Mesenchymal stem cell (in vitro differentiated cells and primary cell): ENCODE measurements at regions not wholly inside any gene's neighbourhood (a gene's known extent, or its start where the extent isn't known, plus 50 kb on each side); places are given as distances from the start of the nearest gene placed in this dataset.

Source experiments
- DNase-seq: peaks from one replicate; pipeline ENCODE4 v3.0.0-alpha.2; 2013
- H2AFZ ChIP-seq: one replicate; pipeline ENCODE4 v1.6.1; 2013; ENCODE audit warnings: low read depth, mild to moderate bottlenecking, control low read depth, inconsistent platforms, low read length, moderate library complexity
- H2AK5ac ChIP-seq: 2 replicates; pipeline ENCODE4 v1.6.1; 2013; ENCODE audit warnings: low read length, moderate library complexity, mild to moderate bottlenecking, inconsistent platforms; ENCODE audit not compliant: severe bottlenecking
- H2BK120ac ChIP-seq: one replicate; pipeline ENCODE4 v1.6.1; 2013; ENCODE audit warnings: low read depth, mild to moderate bottlenecking, inconsistent platforms, low read length, moderate library complexity
- H2BK12ac ChIP-seq, 2 experiments: one replicate each; pipeline ENCODE4 v1.6.1; 2013; ENCODE audit warnings: inconsistent platforms in 2 of 2, low read length in 2 of 2, mild to moderate bottlenecking in 2 of 2, moderate library complexity in 2 of 2, control low read depth in 1 of 2
- H2BK15ac ChIP-seq: one replicate; pipeline ENCODE4 v1.6.1; 2013; ENCODE audit warnings: mild to moderate bottlenecking, low read depth, inconsistent platforms; ENCODE audit not compliant: poor library complexity, severe bottlenecking
- H2BK5ac ChIP-seq: 2 replicates; pipeline ENCODE4 v1.6.1; 2013; ENCODE audit warnings: low read depth, mild to moderate bottlenecking, low read length, control low read depth, inconsistent platforms; ENCODE audit not compliant: poor library complexity, severe bottlenecking
- H3K14ac ChIP-seq, 2 experiments: one replicate each; pipeline ENCODE4 v1.6.1; 2013; ENCODE audit warnings: inconsistent platforms in 2 of 2, low read length in 2 of 2, control low read depth in 1 of 2, mild to moderate bottlenecking in 1 of 2, moderate library complexity in 1 of 2
- H3K18ac ChIP-seq, 2 experiments: one replicate each; pipeline ENCODE4 v1.6.1; 2013; ENCODE audit warnings: inconsistent platforms in 2 of 2, low read length in 2 of 2, control low read depth in 1 of 2, low read depth in 1 of 2, mild to moderate bottlenecking in 1 of 2
- H3K23ac ChIP-seq, 2 experiments: one replicate each; pipeline ENCODE4 v1.6.1; 2013; ENCODE audit warnings: inconsistent platforms in 2 of 2, low read length in 2 of 2, mild to moderate bottlenecking in 2 of 2, moderate library complexity in 2 of 2, control low read depth in 1 of 2
- H3K27ac ChIP-seq: 2 replicates; pipeline ENCODE4 v1.5.1; 2013; ENCODE audit warnings: mild to moderate bottlenecking, moderate library complexity, low read length, control low read depth, inconsistent platforms; ENCODE audit not compliant: poor library complexity, severe bottlenecking
- H3K27me3 ChIP-seq, 2 experiments: 2 replicates each; pipeline versions ENCODE4 v1.6.1 to v1.7.0; 2013; ENCODE audit warnings: low read length in 2 of 2, mild to moderate bottlenecking in 2 of 2, moderate library complexity in 2 of 2, control low read depth in 1 of 2, inconsistent platforms in 1 of 2; ENCODE audit not compliant: control insufficient read depth in 1 of 2, insufficient read depth in 1 of 2
- H3K36me3 ChIP-seq, 2 experiments: 2 replicates each; pipeline versions ENCODE4 v1.6.1 to v1.7.0; 2013; ENCODE audit warnings: low read length in 2 of 2, control low read depth in 1 of 2, inconsistent platforms in 1 of 2, low read depth in 1 of 2, mild to moderate bottlenecking in 1 of 2; ENCODE audit not compliant: insufficient read depth in 2 of 2, control insufficient read depth in 1 of 2
- H3K4ac ChIP-seq, 2 experiments: one replicate each; pipeline ENCODE4 v1.6.1; 2013; ENCODE audit warnings: inconsistent platforms in 2 of 2, low read length in 2 of 2, mild to moderate bottlenecking in 2 of 2, moderate library complexity in 2 of 2, control low read depth in 1 of 2, low read depth in 1 of 2
- H3K4me1 ChIP-seq: 2 replicates; pipeline ENCODE4 v1.6.1; 2013; ENCODE audit warnings: low read depth, low read length, control low read depth; ENCODE audit not compliant: control insufficient read depth, insufficient read depth
- H3K4me2 ChIP-seq: 2 replicates; pipeline ENCODE4 v1.6.1; 2013; ENCODE audit warnings: low read length, mild to moderate bottlenecking, inconsistent platforms; ENCODE audit not compliant: poor library complexity, severe bottlenecking
- H3K4me3 ChIP-seq, 2 experiments: 2 replicates each; pipeline versions ENCODE4 v1.5.1 to v1.7.0; 2013; ENCODE audit warnings: low read length in 2 of 2, mild to moderate bottlenecking in 2 of 2, control low read depth in 1 of 2, low read depth in 1 of 2; ENCODE audit not compliant: insufficient read depth in 1 of 2
- H3K79me1 ChIP-seq: replicated peaks from 2 replicates; pipeline ENCODE4 v1.6.1; 2013; ENCODE audit warnings: mild to moderate bottlenecking, control low read depth, low read length, inconsistent platforms; ENCODE audit not compliant: poor library complexity, severe bottlenecking
- H3K9ac ChIP-seq: 2 replicates; pipeline ENCODE4 v1.7.0; 2013; ENCODE audit warnings: mild to moderate bottlenecking, low read length, moderate library complexity
- H3K9me3 ChIP-seq: 2 replicates; pipeline ENCODE4 v1.7.0; 2013; ENCODE audit warnings: mild to moderate bottlenecking, low read length; ENCODE audit not compliant: control insufficient read depth
- H4K8ac ChIP-seq: one replicate; pipeline ENCODE4 v1.6.1; 2013; ENCODE audit warnings: inconsistent platforms, mild to moderate bottlenecking, low read length, moderate library complexity
- H4K91ac ChIP-seq: one replicate; pipeline ENCODE4 v1.6.1; 2013; ENCODE audit warnings: mild to moderate bottlenecking, low read length, inconsistent platforms
- WGBS: methylation state at CpG from one replicate; pipeline ENCODE4 v1.1.7; 2013; ENCODE audit warnings: mixed read lengths; 5-methylcytosine and 5-hydroxymethylcytosine counted together

DNA sequence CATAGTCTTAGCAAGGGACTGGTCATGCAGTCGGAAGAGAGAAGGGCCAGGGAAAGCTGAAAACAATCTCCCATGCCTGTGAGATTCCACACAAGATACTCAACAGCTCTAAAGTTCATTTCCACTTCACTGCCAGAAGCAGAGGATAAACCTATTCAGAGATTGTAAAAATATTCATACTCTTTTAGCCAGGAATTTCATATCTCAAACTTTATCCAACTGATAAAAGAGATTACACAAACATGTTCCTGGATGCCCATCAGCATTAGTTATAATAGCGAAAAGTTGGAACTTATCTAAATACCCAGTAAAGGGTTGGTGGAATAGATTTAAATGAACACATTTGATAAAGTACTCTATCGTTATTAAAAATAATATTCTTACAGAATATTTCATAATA, 75.2 kb upstream of the ARHGEF3 start:
- H3K14ac ChIP-seq: no peak overlapping the region
- no peak overlapping the region for H3K27ac ChIP-seq
- no peak overlapping the region for H3K4ac ChIP-seq
- H3K27me3 ChIP-seq: no peaks in the 10 kb centered on the region
- H3K18ac ChIP-seq: no peak overlapping the region
- H3K9ac ChIP-seq: no peak overlapping the region
- no peak overlapping the region for H2BK5ac ChIP-seq
- peaks cover 0 to 11% of the 10 kb centered on the region in 2 experiments for H3K36me3 ChIP-seq
- no CpG with 5 or more reads among the region's 3 CpGs for WGBS
- no peak for DNase-seq
- H2BK120ac ChIP-seq: no peak overlapping the region
- H2BK15ac ChIP-seq: no peak overlapping the region
- no peak overlapping the region for H2AK5ac ChIP-seq
- H3K4me2 ChIP-seq: no peak overlapping the region
- no peaks in the 10 kb centered on the region for H3K4me1 ChIP-seq
- no peaks in the 10 kb centered on the region for H3K79me1 ChIP-seq
- no peak overlapping the region for H2BK12ac ChIP-seq
- H3K4me3 ChIP-seq: no peak overlapping the region
- H4K8ac ChIP-seq: no peak overlapping the region
- H3K9me3 ChIP-seq: no peaks in the 10 kb centered on the region
- no peak overlapping the region for H4K91ac ChIP-seq
- no peak overlapping the region for H3K23ac ChIP-seq
- H2AFZ ChIP-seq: no peak overlapping the region

GRCh38 chr3:56874269-56874668, 72.5 kb upstream of the ARHGEF3 start:
- Histone ChIP-seq H2AK5ac (no peak overlapping the region), H3K4me3 (no peak overlapping the region), H2BK12ac (no peak overlapping the region), H3K36me3 (no peaks in the 10 kb centered on the region), H3K27me3 (no peaks in the 10 kb centered on the region), H3K18ac (no peak overlapping the region), H3K14ac (no peak overlapping the region), H3K79me1 (no peaks in the 10 kb centered on the region), H3K4me2 (no peak overlapping the region), H3K9ac (no peak overlapping the region), H4K8ac (no peak overlapping the region), H2BK15ac (no peak overlapping the region), H2AFZ (no peak overlapping the region), H3K27ac (no peak overlapping the region), H2BK120ac (no peak overlapping the region), H3K4ac (no peak overlapping the region), H2BK5ac (no peak overlapping the region), H3K4me1 (no peaks in the 10 kb centered on the region), H3K23ac (no peak overlapping the region), H3K9me3 (no peaks in the 10 kb centered on the region), H4K91ac (no peak overlapping the region)
- 70% methylated on average over 4 of the region's 4 CpGs for WGBS
- peak; percentile 5 for DNase-seq

- H4K91ac ChIP-seq: no peak overlapping the region
- no peak overlapping the region for H4K8ac ChIP-seq
- no peak overlapping the region for H3K27ac ChIP-seq
- H2BK12ac ChIP-seq: no peak overlapping the region
- H3K9ac ChIP-seq: no peak overlapping the region
- H3K18ac ChIP-seq: no peak overlapping the region
- H3K4me3 ChIP-seq: no peak overlapping the region
- peak; percentile 68 for DNase-seq
- no peak overlapping the region for H2BK5ac ChIP-seq
- no peak overlapping the region for H3K23ac ChIP-seq
- no peaks in the 10 kb centered on the region for H3K27me3 ChIP-seq
- no peak overlapping the region for H2AK5ac ChIP-seq
- no peak overlapping the region for H2BK15ac ChIP-seq
- no peak overlapping the region for H3K4me2 ChIP-seq
- no peaks in the 10 kb centered on the region for H3K36me3 ChIP-seq
- no peak overlapping the region for H2AFZ ChIP-seq
- no peaks in the 10 kb centered on the region for H3K79me1 ChIP-seq
- WGBS: no CpG with 5 or more reads among the region's 1 CpG
- no peak overlapping the region for H3K14ac ChIP-seq
- H3K4ac ChIP-seq: no peak overlapping the region
- no peaks in the 10 kb centered on the region for H3K4me1 ChIP-seq
- H2BK120ac ChIP-seq: no peak overlapping the region
- no peaks in the 10 kb centered on the region for H3K9me3 ChIP-seq
Observed at GRCh38 chr3:56870436-56870835, 68.7 kb upstream of the ARHGEF3 start.

DNA sequence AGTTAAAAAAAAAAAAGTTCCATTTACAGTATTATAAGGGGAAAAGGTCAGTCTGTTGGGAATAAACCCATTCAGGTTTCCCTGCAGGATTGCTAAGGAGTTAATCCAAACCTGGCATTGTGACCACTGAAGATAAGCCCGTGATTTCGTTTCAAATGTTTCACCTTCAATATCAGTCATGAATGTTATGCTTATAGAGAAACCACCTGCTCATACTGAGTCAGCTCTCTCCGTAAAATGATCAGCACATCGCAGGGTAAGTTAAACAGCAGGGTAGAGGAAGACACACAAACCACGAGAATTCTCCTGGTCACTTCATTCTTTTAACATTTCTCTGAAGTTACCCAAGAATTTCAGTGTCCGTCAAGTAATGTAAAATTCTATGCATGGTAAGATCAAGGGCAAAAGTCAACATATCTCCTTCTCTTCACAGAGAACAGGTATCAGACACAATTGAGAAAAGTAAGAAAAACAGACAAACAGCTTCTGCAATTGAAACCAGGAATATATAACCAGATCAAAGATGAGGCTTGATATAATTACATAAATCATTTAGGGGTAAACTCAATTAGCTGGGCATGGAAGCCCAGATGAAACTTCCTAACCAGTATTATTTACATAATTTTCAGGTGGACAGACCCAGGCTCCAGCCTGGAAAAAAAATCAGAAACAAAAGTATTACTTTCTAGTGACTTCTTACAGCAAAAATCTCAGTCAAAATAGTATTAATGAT, 67.6 kb upstream of the ARHGEF3 start:
- Histone ChIP-seq H2BK5ac (no peak overlapping the region), H2AFZ (no peak overlapping the region), H3K4ac (no peak overlapping the region), H3K9me3 (no peaks in the 10 kb centered on the region), H2BK12ac (no peak overlapping the region), H2AK5ac (no peak overlapping the region), H3K36me3 (no peaks in the 10 kb centered on the region), H2BK15ac (no peak overlapping the region), H3K4me1 (no peaks in the 10 kb centered on the region), H3K79me1 (no peaks in the 10 kb centered on the region), H3K4me2 (no peak overlapping the region), H4K8ac (no peak overlapping the region), H3K18ac (no peak overlapping the region), H3K9ac (no peak overlapping the region), H3K27ac (no peak overlapping the region), H3K4me3 (no peak overlapping the region), H3K14ac (no peak overlapping the region), H3K27me3 (no peaks in the 10 kb centered on the region), H2BK120ac (no peak overlapping the region), H4K91ac (no peak overlapping the region), H3K23ac (no peak overlapping the region)
- WGBS: 22% methylated on average over 4 of the region's 6 CpGs
- DNase-seq: peak; percentile 29
